Breast epithelium (tissue), 3 donors: ENCODE measurements at regions not wholly inside any gene's neighbourhood (a gene's known extent, or its start where the extent isn't known, plus 50 kb on each side); places are given as distances from the start of the nearest gene placed in this dataset.
A peak's percentile ranks its signal among the peaks of the same experiment; 100 is the strongest.

Source experiments
- POLR2A ChIP-seq: fragments of 450-650 bp; IDR thresholded peaks from one replicate; pipeline ENCODE4 v1.6.1; 2016; ENCODE audit warnings: antibody characterized with exemption, mild to moderate bottlenecking, moderate library complexity
- POLR2AphosphoS5 ChIP-seq, 3 donors: sonication (generic); formaldehyde crosslinking; IDR thresholded peaks; one replicate each; pipeline ENCODE4 v1.6.1; 2017; ENCODE audit warnings: antibody characterized with exemption in 3 of 3
- TF ChIP-seq, protein P1 (sequence below), 3 donors: fragments of 450-650 bp; IDR thresholded peaks; one replicate each; pipeline ENCODE4 v1.5.1; 2016 to 2017; ENCODE audit warnings: antibody characterized with exemption in 3 of 3, mild to moderate bottlenecking in 3 of 3, moderate library complexity in 3 of 3

DNA sequence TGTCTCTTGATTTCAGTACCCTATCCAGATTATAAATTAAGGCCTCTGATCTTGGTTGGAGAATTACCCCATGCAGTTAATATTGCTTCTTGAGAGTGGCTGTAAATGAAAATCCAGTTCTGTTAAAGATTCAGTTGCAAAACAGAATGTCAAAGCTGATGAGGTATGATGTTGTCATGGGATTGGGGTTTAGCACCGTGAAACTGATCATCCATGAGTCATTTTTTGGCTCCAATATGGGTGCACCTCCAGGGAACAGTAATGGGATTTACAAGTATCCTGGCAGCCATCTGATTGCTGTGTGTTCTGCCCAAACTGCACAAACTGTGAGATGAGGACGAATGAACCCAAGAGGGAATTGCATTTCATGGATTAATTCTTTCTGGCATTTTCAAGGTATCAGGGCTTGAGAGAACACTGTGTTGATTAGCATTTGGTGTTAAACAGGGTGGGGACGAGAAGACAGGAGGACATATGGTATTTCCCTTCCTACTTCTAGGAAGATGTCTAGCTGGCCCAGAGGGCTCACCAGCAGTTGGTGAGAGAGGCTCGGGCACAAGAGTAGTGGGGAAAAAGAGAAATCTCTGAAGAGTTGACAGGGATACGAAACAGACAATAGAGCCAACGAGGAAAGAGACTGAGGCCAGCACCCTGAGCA lies 214.7 kb downstream of the GAS1 start:
- TF ChIP-seq, protein P1, sequence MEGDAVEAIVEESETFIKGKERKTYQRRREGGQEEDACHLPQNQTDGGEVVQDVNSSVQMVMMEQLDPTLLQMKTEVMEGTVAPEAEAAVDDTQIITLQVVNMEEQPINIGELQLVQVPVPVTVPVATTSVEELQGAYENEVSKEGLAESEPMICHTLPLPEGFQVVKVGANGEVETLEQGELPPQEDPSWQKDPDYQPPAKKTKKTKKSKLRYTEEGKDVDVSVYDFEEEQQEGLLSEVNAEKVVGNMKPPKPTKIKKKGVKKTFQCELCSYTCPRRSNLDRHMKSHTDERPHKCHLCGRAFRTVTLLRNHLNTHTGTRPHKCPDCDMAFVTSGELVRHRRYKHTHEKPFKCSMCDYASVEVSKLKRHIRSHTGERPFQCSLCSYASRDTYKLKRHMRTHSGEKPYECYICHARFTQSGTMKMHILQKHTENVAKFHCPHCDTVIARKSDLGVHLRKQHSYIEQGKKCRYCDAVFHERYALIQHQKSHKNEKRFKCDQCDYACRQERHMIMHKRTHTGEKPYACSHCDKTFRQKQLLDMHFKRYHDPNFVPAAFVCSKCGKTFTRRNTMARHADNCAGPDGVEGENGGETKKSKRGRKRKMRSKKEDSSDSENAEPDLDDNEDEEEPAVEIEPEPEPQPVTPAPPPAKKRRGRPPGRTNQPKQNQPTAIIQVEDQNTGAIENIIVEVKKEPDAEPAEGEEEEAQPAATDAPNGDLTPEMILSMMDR (IDR thresholded peaks at IDR 0.05): no peak
- TF ChIP-seq POLR2A (no peak), POLR2AphosphoS5 (IDR thresholded peaks at IDR 0.05) (peak in 2 of 3 donors; percentile 37 to 86)
